Endothelial cell of umbilical vein (primary cell): ENCODE measurements at regions not wholly inside any gene's neighbourhood (a gene's known extent, or its start where the extent isn't known, plus 50 kb on each side); places are given as distances from the start of the nearest gene placed in this dataset.

ENCODE experiments used
- EZH2 ChIP-seq: IDR thresholded peaks from 2 replicates; pipeline ENCODE4 v1.6.1; 2012; ENCODE audit warnings: borderline replicate concordance, low read depth, mild to moderate bottlenecking, moderate library complexity, low read length, inconsistent platforms; ENCODE audit not compliant: severe bottlenecking
- FOS ChIP-seq: IDR thresholded peaks from 2 replicates; pipeline ENCODE4 v1.6.1; 2011; ENCODE audit warnings: mild to moderate bottlenecking, low read length, moderate library complexity, borderline replicate concordance; ENCODE audit not compliant: insufficient read depth
- GATA2 ChIP-seq: IDR thresholded peaks from 2 replicates; pipeline ENCODE4 v1.7.0; 2011; ENCODE audit warnings: low read depth, mild to moderate bottlenecking, moderate library complexity, mixed read lengths, low read length; ENCODE audit not compliant: insufficient read length, insufficient read depth
- JUN ChIP-seq: IDR thresholded peaks from 2 replicates; pipeline ENCODE4 v1.6.1; 2011; ENCODE audit warnings: borderline replicate concordance, low read depth; ENCODE audit not compliant: insufficient read length, insufficient read depth
- MYC ChIP-seq: IDR thresholded peaks from one replicate; pipeline ENCODE4 v1.6.1; 2011; ENCODE audit warnings: mild to moderate bottlenecking, low read depth, low read length
- POLR2A ChIP-seq: IDR thresholded peaks from 2 replicates; pipeline ENCODE4 v1.6.1; 2012; ENCODE audit warnings: low read depth, mild to moderate bottlenecking, control low read depth, low read length
- POLR2AphosphoS5 ChIP-seq: IDR thresholded peaks from 2 replicates; pipeline ENCODE4 v1.6.1; 2012; ENCODE audit warnings: low read depth, mild to moderate bottlenecking, control low read depth, low read length, moderate library complexity; ENCODE audit not compliant: insufficient read depth
- TF ChIP-seq, protein P1 (sequence below), 2 donors: IDR thresholded peaks; 1 replicate in 1 of 2; 2 replicates in 1 of 2; pipeline ENCODE4 v1.5.1; 2011; ENCODE audit warnings: low read length in 2 of 2, mild to moderate bottlenecking in 2 of 2, moderate library complexity in 2 of 2, control low read depth in 1 of 2, inconsistent platforms in 1 of 2, low read depth in 1 of 2; ENCODE audit not compliant: insufficient read depth in 1 of 2; ENCODE audit errors: extremely low read depth in 1 of 2
- TF ChIP-seq, protein P2 (sequence below): IDR thresholded peaks from 2 replicates; pipeline ENCODE4 v1.6.1; 2011; ENCODE audit not compliant: insufficient read depth, insufficient read length

GRCh38 chr6:74114428-74114827, 418.4 kb downstream of the CD109 start:
- TF ChIP-seq, protein P1, sequence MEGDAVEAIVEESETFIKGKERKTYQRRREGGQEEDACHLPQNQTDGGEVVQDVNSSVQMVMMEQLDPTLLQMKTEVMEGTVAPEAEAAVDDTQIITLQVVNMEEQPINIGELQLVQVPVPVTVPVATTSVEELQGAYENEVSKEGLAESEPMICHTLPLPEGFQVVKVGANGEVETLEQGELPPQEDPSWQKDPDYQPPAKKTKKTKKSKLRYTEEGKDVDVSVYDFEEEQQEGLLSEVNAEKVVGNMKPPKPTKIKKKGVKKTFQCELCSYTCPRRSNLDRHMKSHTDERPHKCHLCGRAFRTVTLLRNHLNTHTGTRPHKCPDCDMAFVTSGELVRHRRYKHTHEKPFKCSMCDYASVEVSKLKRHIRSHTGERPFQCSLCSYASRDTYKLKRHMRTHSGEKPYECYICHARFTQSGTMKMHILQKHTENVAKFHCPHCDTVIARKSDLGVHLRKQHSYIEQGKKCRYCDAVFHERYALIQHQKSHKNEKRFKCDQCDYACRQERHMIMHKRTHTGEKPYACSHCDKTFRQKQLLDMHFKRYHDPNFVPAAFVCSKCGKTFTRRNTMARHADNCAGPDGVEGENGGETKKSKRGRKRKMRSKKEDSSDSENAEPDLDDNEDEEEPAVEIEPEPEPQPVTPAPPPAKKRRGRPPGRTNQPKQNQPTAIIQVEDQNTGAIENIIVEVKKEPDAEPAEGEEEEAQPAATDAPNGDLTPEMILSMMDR (IDR thresholded peaks at IDR 0.05; ENCODE audit: extremely low read depth in 1 of 2, insufficient read depth in 1 of 2, low read depth in 1 of 2, low read length in 2 of 2): no peak
- TF ChIP-seq FOS: no peak
- no peak for TF ChIP-seq POLR2AphosphoS5
- TF ChIP-seq, protein P2, sequence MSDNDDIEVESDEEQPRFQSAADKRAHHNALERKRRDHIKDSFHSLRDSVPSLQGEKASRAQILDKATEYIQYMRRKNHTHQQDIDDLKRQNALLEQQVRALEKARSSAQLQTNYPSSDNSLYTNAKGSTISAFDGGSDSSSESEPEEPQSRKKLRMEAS: no peak
- no peak for TF ChIP-seq EZH2
- no peak for TF ChIP-seq JUN
- TF ChIP-seq POLR2A: no peak
- no peak for TF ChIP-seq GATA2
- no peak for TF ChIP-seq MYC
